ACHN (cell line): ENCODE measurements at regions not wholly inside any gene's neighbourhood (a gene's known extent, or its start where the extent isn't known, plus 50 kb on each side); places are given as distances from the start of the nearest gene placed in this dataset.

Experiments
- DNase-seq: peaks from one replicate; pipeline ENCODE4 v3.0.0-alpha.2; 2015
- in situ Hi-C: cut with HindIII; loops from 2 replicates; pipeline ENCODE4 v1.10.0; 2017; ENCODE audit warnings: low sequenced_read_pairs, low pct_ligation_motif_present, low pct_unique_long_range_greater_than_20kb

DNA sequence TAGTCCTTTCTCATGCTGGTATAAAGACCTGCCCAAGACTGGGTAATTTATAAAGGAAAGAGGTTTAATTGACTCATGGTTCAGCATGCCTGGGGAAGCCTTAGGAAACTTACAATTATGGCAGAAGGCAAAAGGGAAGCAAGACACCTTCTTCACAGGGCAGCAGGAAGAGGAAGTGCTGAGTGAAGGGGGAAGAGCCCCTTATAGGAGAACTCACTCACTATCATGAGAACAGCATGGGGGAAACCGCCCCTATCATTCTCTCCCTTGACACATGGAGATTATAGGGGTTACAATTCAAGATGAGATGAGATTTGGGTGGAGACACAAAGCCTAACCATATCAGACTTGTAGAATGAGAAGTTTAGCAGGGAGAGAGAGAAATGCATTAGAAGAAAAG, 373.3 kb upstream of the DIAPH2 start:
- DNase-seq, result no peak
- in situ Hi-C loops, result no loop called here

DNA sequence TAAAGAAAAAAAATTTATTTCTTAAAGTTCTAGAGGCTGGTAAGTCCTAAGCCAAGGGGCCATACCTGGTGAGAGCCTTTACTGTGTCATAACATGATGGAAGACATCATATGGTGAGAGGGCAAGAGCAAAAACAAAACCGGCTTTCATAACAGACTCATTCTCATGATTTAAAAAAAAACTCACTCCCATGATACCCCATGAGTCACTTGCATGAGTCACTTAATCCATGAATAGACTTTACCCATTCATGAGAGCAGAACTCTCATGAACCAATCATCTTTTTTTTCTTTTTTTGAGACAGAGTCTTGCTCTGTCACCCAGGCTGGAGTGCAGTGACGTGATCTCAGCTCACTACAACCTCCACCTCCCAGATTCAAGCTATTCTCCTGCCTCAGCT, 369.7 kb upstream of the DIAPH2 start:
- in situ Hi-C loops, result no loop called here
- peak; percentile 46 for DNase-seq

DNA sequence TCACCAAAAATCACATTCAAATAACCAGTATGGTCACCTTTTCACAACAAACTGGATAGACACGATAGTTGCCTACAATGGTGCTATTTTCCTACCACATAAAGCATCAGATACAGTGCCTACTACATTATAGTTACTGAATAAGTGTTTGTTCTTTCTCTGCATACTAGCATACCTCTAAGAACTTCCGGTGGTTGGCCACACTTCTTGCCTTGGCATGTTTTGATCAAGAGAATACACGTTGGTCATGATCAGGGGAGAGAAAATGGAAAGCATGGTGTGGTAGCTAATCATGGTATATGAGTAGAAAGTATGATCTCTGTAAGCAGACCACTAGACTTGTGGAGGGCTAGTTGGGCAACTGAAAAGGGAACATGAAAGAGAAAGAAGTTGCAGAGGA, 322.8 kb upstream of the DIAPH2 start:
- in situ Hi-C loops, result no loop called here
- DNase-seq, result no peak

DNA sequence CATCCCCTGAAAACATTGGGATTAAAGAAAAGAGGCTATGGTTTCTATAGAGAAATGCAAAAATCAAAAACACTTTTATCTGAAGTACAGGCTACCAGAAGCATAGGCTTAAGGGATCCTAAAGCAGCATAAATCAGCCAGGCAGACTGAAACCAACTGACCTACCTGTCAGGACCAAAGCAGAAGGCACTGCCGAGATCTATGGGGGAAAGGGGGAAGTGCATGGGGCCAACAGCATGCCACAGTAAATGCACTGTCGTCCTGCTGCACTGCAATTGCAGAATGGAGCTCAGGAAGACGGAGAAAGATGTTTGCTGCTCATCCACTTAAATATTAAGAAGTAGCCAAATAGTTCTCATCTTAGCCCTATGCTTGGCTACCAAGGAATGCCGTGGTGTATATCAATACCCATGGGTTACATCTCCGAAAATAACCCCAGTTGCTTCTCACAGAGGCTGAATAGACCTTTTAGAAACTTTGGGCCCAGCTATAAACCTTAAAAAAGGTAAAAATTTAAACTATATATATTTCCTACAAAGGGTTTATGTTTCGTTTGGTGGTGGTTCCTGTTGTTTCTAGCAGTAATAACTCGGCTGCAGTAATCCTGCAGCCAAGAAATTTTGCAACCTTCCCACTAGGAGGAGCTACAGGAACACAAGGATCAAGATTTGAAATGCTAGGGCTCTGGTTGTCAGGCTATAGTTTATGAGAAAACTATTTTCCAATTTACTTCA, 312.2 kb upstream of the DIAPH2 start:
- peak; percentile 31 for DNase-seq
- in situ Hi-C loops, result no loop called here

DNA sequence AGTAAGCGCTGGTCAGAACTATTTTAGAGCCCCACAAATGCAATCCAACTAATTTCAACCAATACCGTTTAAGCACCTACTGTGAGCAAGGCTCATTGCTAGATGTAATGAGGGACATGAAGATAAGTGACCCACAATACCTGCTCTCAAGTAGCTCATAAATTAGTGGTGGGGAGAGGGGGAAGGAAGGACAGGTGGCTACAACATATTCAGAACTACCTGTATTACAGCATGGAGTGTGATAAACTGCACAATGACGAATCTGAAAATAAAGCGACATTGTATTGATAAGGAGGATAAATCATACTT, 311.6 kb upstream of the DIAPH2 start:
- no peak for DNase-seq
- in situ Hi-C loops, result no loop called here

DNA sequence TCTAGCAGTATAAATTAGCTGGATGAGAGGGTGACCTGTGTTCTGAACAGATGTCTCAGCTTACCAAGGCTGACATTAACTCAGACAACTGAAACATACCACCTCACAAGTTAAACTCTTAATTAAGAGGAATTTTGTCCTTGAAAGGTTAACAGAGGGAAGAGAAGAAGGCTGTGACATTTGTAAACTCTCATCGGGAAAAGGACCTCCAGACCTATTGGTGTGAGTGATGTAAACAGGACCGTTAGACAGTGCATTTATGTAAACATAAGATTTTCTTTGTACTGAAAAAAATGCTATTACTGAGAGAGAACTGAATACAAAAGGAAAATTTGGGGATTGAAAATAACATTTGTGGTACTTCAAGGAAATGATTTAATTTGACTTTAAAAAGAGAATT, 308.4 kb upstream of the DIAPH2 start:
- no peak for DNase-seq
- in situ Hi-C loops, result no loop called here

DNA sequence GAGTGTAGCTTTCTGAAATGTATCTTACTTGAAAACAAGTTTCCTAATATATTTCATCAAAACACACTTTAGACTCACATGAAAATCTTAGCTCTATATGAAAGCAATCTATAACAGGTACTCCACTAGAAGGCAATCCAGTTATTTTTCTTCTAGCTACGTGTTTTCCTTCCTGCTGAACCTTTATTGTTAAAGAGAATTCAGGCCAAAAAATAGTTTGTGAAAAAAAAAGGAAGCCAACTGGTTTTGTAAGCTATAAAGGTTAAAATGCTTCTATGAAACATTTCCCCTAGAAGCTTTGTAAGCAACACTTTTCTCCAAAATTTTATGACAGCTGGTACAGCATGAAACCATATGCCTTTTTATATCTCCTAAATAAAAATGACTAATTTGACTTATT, 304.7 kb upstream of the DIAPH2 start:
- in situ Hi-C loops, result no loop called here
- no peak for DNase-seq

DNA sequence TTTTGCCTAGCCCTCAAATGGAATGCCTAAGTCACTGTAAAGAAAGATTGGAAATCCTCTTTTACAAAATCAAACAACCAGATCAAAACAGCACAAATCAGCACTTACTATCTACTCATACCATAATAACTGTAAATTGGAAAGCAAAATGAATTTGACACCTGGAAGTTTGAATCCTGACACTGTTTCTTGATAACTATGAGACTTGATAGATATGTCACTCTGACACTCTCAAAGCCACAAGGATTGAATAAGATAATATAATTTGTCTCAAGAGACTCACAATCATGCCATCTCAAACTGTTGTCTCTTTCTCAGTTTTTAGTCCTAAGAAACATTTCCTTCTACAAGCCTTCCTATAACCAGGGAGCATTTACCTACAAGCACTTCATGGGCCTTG, 302.6 kb upstream of the DIAPH2 start:
- DNase-seq, result no peak
- in situ Hi-C loops, result no loop called here

DNA sequence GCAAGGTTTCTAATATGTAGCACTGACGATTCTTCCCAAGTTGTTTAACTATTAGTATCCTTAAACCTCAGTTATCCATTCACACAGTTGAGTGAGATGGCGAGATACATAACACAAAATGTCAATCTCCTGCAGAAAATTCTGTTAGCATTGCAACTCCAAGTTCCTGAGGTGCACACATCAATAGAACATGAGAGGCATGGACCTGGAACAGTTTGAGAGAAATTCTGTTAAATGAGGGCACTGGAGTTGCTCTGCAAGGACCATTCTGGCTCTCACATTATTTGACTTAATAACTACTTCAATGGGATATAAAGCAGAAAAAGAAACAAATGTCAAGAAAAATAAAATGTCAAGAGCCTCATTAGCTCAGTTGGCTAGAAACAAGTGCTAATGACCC, 301.2 kb upstream of the DIAPH2 start:
- in situ Hi-C loops, result no loop called here
- no peak for DNase-seq

DNA sequence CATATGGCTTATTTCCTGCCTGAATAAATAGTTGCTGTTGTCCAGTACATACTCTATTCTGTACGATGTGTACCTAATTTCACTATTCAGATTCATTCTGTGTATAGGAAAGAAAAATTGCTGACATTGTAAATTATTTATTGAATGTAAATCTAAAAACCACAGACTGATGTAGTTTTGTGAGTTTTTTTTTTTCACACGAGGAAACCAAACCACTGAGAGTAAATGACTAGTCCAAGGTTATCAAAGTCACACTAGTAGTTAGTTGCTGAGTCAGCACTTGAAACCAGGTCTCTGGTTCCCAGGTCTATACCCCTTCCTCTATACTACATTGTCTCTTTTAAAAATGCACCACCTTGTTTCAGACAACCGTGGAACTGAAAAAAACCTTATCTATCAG, 298.3 kb upstream of the DIAPH2 start:
- no peak for DNase-seq
- in situ Hi-C loops, result no loop called here

DNA sequence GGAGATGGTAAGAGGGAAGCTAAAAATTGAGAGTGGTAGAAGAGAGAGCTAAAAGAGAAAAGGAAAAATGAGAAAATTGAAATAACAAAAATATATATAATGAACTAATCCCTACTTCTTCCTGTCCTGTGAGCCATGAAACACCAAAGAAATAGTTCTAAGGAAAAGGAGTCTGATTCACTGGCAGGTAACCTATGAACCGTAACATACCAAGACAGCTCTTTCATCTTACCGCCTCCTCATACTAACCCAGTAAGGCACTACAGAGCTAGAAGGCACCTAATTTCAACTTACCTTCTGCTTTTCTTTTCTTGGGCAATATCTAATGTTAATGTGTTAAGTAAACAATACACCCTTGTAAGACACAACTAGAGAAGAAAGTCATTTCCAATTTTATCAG, 297.7 kb upstream of the DIAPH2 start:
- DNase-seq, result no peak
- in situ Hi-C loops, result no loop called here

DNA sequence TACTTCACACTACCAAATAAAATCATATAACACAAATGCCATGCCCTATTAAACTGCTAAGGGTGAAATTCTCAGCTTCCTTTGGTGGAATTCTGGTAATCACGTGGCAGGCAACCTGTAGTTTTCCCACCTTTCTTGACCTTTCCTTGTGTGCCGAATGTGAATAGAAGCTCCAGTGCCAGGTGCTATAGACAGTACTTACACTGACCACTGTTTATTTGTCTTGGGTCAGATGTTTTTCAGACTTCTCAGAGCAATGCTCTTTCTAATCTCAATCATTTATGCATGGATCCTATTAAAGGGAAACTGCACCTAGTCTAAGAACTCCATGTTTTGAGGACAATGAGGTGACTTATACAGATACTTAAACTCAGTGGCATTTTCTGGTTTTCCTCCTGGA, 296.8 kb upstream of the DIAPH2 start:
- in situ Hi-C loops, result no loop called here
- DNase-seq, result no peak

DNA sequence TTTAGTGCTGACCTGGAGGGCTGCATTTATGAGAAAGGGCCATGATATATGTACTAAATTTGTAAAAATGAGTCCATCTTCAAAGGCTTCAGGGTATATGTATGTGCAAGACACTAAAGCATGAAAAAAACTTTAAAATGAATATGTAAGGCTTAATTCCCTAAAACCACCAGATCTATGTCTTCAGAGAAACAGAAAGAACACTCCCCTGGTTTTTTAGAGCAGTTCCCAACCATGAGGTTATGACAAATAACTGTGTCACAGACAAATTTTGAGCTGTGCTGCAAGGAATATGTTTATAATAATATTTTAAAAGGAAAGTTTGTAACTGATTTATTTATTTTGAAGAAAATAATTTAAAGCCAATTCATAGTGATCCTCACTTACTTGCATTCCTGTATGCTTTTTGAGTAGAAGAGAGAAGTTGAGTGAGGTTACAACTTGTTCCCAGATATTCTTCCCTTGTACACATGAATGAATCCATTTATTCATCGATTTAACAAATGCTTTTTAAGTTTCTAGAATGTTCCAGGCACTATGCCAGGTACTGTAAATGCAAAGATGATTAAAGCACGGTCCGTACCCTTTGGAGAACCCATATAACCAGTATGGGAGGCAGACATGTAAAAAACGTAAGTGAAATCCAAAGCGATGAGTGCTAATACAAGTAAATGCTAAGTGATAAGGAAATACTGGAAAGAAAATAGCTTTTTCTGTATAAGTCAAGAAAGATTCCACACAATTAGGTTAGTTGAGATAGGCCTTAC, 295.2 kb upstream of the DIAPH2 start:
- no peak for DNase-seq
- in situ Hi-C loops, result no loop called here

DNA sequence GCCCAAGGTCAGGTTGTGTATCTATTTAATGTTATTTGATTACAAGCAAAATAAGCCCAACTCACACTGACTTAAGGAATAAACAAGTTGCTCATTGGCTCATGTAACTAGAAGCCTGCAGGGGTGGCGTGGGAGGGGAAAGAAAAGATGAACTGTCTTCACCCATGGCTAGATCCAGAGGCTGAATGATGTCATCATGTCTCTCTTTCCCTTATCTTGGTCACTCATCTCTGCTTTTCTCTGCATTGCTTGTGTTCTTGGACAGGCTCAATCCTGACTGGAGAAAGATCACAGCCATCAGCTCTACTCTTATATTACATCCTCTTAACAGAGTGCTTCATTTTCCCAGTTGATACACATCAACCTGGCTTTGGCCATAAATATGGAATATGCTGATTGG, 290.0 kb upstream of the DIAPH2 start:
- DNase-seq, result no peak
- in situ Hi-C loops, result no loop called here

DNA sequence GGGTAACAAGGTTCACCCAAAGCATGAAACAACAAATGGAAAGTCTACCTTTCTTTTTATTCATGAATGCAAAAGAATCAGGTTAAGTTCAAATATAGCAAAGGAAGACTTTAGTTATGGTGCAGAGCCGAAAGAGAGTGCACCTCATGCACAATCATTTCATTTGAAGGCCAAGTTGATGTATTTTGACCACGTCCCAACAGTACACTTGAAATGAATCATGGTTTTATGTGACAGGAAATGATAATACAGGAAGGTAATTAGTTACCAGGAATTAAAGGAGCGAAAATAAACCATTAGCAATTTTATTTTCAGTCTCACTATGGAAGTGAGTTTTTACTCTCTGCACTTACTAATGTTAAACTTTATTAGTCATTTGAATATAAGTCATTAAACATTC, 281.2 kb upstream of the DIAPH2 start:
- in situ Hi-C loops, result no loop called here
- DNase-seq, result no peak

DNA sequence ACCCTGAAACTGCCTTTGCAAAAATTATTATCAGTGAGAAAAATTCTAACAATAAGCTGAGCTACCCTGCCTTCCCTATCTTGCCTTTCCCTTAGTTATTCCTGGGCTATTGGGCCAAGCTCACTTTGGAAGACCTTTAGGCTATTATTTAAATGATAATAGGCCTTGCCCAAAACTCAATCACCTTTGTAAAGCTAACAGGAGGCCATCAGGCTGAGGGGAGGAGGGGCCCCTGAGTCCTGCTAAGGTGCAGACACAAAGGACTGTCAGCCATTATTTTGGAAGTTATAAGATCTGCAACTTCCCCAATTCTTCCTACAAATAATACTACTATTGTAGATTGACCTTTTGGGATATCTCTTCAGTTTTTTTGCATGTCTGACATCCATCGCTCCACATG, 278.8 kb upstream of the DIAPH2 start:
- DNase-seq, result no peak
- in situ Hi-C loops, result no loop called here

DNA sequence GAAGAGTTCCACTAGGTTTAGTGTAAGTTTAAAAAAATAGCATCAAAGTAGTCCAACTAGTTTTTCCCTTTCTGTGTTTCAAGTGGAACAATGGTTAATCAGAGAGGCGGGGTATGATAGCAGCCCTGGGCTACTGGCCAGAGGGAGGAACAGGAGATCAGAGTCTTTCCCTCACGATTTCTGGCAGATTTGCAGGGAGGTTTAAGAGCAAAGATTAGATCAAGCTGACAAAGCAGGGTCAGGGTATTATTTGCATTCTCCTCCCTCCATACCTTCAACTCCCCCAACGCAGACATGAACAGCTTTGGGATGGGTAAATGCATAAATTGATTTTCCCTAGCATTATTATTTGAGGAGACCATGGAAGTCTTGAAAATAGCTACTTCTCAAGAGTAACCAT, 277.6 kb upstream of the DIAPH2 start:
- DNase-seq, result no peak
- in situ Hi-C loops, result no loop called here

DNA sequence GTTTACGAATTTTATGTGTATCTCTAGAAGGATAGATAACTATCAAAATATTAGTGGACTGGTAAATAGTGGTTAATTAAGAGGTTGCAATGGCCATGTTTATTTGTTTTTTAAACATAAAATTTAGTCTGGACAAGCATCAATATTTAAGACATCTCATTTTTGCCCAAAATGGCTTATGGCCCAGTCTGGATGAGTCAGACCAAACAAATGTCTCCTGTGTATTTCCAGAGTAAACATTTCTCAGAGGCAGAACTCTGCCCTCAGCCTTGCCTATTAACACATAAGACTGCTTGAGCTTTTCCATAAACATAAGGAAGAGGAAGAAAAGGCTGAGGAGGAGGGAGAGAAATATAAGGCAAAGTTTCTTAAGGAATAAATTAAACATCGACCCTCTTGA, 277.1 kb upstream of the DIAPH2 start:
- in situ Hi-C loops, result no loop called here
- DNase-seq, result no peak

DNA sequence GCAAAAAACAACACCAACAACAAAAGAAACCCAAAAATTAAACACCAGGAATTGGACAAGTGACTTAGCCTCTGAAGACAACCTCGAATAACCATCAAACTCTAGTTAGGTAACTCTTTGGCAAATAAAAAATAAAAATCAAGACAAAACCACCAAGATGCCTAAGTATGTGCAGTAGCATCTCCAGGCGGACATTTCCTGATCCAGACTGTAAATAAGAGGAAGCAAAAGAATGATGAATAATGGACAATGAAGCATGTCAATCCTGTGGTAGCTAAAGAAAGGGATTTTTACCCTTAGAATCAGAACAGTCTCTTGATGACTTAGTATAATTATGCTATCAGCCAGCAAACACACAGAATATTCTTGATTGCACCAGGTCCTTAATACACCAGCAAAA, 276.7 kb upstream of the DIAPH2 start:
- DNase-seq, result no peak
- in situ Hi-C loops, result no loop called here

DNA sequence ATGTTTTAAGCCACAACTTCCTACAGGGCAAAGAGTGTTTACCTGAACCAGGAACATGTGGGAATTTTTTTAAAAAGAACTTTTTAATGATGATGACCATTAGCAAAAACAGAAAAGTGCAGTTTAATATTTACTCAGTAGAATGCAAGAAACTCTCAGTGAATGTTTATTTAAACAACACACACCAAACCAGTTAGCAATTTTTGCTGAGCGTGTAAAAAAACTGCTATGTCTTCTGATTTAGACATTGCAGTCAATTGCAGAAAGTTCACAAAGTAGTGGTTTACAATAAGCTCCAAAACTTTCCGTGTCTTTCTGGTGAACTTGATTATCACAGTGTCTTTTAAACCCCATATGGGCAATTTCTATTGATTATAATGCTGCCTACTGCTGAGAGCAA, 273.7 kb upstream of the DIAPH2 start:
- in situ Hi-C loops, result no loop called here
- DNase-seq, result no peak

DNA sequence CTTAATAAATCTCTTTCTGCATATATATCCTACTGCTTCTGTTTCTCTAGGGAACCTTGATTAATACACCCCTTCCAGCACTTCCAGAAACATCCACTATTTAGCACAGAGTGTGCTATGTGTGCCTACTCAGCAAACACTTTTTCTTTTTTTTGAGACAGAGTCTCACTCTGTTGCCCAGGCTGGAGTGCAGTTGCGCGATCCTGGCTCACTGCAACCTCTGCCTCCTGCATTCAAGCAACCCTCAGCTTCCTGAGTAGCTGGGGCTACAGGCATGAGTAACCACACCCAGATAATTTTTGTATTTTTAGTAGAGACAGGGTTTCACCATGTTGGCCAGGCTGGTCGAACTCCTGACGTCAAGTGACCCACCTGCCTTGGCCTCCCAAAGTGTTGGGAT, 266.9 kb upstream of the DIAPH2 start:
- no peak for DNase-seq

More for the DNA sequence above, 266.9 kb upstream of the DIAPH2 start:
- in situ Hi-C loops, result no loop called here
